Fibroblast of the conjunctiva (primary cell): ENCODE measurements at regions not wholly inside any gene's neighbourhood (a gene's known extent, or its start where the extent isn't known, plus 50 kb on each side); places are given as distances from the start of the nearest gene placed in this dataset.

ENCODE experiments used
- DNase-seq: peaks from one replicate; pipeline ENCODE4 v3.0.0-alpha.2; 2010; ENCODE audit warnings: low read depth

DNA sequence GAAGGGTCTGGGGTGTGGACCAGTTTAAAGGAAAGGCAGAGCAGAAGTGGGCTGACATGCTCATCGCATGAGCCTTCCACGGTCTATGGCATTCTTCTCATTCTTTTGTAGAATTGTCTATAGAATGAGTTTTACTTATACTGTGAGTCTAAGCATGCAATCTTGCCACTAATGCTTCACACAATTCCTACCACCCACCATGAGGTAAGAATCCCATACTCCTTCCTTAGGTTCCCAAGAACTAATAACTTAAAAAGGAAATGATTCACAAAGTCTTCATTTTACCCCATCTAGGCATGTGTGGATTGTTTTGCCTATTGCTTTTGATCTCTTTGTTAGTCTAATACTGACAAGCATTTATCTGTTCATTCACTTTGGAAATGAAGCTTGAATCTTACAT lies 195.2 kb downstream of the LY86 start:
- no peak for DNase-seq

DNA sequence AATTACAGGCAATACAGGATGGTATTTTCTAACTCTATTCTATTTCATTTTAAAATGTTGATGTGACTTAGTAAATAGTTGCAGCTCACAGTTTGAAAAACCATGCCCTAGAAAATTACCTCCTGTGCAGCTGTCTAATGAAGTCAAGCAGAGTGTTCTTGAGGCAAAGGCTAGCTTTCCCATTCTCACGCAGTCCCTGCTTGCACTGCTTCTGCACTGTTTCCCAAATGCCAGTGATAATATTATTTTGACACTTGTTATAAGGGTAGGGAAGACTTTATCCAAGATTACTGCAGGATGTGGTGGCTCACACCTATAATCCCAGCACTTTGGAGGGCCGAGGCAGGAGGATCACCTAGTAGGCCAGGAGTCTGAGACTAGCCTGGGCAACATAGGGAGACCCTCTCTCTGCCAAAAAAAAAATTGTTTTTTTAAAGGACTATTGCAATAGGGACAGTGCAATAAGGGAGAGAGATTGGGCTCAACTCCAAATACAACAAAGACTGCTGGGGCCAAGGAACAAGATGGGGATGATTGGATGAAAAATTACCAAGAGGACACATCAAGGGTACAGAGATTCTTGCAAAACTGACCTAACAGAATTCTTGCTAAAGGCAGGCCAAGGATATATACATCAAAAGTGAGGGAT lies 196.1 kb downstream of the LY86 start:
- DNase-seq: no peak

- no peak for DNase-seq
These were observed 196.6 kb downstream of the LY86 start for GRCh38 chr6:6785163-6785521.

DNA sequence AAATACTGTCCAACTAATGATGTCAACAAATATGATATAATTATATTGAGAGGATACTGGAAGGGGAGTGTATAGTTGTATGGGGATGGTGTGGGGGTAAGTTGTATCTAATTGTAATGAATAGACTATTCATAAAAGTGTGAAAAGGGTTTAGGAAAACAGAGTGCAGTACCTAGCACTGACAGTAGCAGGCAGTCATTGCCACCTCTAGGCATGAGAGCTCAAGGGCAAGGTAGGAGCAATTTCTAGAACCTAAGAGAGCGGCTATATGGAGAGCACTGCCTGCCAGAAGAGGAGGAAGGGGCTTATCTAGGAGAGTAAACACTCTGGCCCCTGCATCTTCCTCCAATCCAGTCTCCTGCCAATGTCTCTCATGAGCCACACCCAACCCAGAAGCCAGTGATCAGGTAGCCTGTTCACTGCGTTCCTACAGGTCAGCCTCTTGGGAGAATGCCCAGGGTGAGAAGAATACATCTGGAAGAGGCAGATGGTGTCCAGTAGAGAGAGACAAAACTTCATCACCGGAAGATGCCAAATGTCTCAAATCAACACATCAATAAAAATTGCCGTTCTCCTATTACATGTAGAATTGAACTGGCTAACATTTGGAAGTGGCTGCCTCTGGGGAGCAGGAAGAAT lies 200.0 kb downstream of the LY86 start:
- DNase-seq: no peak

DNA sequence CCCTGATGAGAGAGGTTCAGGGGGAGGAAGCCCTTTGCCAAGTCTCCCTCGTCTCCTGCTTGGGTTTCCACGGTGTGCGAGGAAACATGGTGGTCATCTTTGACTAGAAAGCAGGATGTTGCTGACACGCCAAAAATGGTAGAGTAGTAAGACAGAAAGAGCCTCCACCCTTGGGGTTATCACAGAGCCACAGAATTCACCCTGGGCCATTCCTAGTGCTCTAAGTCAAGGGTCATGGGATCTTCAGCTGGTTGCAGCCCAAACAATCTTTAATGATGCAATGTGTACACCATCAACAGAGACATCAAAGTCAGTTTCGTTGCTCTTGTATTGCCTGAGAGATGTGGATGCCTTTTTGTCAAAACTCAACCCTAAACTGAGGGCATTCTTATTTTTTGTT lies 201.9 kb downstream of the LY86 start:
- DNase-seq: no peak

DNA sequence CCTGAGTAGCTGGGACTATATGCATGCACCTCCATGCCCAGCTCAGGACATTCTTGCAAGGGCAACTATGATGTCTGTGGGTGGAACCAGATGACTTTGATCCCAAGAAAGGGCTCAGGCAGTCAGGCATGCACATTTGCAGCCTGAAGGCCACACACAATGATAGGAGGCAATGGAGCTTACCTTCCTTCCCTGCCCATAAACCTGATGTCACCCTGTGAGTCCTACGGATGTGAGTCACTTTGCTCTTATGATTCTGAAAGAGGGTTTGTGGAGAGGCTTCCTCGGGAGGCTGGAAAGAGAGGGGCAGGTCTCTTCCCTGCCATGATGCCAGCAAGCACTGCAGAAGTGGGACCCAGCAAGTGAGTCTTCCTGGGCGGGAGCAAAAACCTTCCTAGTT lies 202.4 kb downstream of the LY86 start:
- no peak for DNase-seq

DNA sequence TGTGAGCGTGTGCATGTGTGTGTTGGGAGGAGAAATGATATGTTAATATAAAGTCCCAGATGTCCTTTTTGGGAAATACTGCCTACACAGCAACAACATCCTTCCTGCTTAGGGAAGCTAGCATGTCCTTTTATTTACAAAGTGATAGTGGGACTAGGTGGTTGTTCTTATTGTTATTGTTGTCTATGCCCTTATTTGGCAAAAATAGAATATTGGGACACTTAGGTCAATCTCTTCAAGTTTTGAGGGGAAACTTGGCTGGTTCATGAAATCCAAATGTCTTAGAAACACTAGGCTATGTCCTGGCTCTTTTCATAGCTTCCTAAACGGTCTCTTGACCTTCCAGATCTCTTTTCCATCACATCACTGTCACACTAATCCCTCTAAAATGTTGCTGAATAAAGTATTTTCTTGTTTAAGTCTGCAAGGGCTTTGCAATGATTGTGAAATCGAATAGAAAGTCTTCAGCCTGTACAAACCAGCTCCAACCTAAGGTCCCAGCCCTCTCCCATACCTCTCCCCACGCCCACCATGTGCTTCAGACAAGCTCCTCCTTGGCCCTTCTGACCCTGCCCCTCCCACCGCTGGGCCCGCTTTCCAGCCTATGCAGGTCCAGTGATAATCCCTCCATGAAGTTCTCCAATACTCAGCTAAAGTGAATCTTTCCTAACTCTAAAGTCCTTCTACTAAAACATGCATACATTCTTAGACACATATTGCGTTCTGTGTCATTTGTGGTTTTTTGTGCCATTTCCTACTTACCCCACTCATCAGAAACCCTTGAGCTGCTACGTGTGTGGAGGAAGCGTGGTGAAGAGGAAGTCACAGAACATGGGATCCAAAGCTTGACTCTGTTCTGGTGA lies 205.1 kb downstream of the LY86 start:
- no peak for DNase-seq

GRCh38 chr6:6795393-6795792 lies 206.9 kb downstream of the LY86 start:
- DNase-seq: no peak

DNA sequence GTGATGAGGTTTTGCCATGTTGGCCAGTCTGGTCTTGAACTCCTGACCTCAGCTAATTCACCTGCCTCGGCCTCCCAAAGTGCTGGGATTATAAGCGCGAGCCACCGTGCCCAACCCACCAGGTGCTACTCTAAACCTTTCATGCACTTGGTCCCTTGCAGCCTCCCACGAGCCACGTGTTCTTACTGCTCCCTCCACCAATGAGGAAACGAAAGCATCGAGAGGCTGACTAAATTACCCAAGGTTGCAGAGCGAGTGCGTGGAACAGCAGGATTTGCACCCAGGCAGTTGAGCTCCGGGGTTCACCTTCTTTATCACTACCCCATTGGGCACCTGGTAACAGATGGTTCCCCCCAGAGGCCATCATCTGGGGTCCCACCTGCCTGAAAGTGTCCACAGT lies 208.3 kb downstream of the LY86 start:
- DNase-seq: no peak

GRCh38 chr6:6798448-6798860 lies 209.9 kb downstream of the LY86 start:
- no peak for DNase-seq

- no peak for DNase-seq
These were observed 212.4 kb downstream of the LY86 start for GRCh38 chr6:6801005-6801335.

GRCh38 chr6:6801635-6802218 lies 213.2 kb downstream of the LY86 start:
- DNase-seq: no peak

DNA sequence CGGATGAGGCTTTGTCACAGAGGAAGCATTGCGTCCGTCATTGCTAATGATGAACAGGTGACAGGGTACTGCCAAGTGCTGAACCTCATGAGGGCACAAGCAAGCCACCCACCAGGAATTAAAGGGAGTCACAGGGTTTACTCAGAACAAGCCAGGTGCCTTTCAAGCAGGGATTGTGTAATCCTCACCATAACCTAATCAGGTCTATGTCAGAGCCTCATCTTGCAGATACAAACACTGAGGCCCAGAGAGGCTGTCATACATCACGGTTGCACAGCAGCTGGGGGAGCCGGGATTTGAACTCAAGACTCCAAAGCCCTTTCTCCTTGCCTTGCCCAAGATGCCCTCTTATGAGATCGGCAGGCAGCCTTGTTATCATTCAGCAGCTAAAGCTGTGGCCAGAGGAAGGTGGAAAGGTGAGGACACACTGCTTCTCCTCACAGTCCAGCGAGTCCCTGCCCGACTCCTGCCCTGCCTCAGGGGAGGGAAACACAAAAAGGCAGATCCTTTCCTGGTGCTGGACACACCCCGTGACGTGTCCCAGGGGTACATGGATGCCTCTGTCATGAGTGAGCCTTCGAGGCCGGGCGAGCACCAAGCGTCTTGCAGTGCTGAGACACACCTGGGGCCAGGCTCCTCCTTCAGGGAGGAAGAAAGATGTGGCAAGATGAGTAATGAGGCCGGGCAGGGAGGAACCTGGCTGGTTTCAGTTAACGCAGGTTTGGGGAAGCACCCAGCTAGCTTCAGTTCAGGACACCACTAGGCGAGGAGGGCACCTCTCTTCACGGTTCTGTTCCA lies 214.9 kb downstream of the LY86 start:
- no peak for DNase-seq

DNA sequence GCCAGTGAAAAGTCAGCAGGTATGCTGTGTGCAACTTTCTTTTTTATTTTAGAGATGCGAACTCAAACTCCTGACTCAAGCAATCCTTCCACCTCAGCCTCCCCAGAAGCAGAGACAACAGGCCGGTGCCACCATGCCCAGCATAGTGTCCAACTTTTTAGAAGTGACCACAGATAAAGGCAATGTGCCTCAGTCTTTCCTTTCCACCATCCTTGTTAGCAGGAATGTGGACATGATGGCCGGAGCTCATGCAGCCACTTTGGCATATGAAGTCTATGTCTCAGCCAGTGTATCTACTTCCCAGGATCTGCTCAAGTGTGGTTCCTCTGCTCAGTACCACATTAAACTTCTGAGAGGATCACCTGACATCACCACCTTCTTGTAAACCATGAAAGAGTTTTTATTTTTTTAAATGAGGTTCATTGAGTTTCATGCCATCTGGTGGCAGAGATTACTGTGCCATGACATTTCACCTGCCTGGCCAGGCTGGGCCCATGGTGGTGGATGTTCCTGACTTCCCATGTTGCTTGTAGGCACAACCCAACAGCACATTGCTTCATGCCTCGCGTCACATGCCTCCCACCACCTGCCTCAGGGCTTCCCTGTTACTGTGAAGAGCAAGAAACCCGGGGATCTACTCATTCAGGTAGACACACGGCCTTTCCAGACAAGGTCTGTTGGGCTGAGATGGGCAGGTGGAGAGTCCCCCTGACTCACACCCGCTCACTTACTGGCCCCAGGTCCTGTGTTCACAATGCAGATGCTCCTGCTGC lies 216.5 kb downstream of the LY86 start:
- no peak for DNase-seq

GRCh38 chr6:6806844-6807518 lies 218.5 kb downstream of the LY86 start:
- DNase-seq: no peak

GRCh38 chr6:6808343-6808742 lies 219.8 kb downstream of the LY86 start:
- DNase-seq: no peak

DNA sequence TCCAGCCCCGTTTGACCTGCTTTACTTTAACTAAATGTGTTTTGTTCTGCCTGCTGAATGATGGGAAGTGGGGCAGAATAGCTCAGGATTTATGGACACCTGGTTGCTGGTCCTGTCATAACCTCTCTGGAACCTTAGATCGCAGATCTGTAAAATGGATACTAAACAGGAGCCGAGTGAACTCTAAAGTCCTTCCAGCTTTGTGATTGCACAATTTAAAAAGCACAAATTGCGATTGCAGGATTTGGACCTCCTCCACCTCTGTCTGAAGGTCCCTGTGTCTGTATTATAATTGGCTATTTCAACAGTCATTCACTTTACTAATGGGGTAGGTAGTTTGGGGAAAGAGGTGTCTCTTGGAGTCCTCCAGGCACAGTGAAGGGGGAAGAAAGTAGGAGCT lies 220.4 kb downstream of the LY86 start:
- no peak for DNase-seq

DNA sequence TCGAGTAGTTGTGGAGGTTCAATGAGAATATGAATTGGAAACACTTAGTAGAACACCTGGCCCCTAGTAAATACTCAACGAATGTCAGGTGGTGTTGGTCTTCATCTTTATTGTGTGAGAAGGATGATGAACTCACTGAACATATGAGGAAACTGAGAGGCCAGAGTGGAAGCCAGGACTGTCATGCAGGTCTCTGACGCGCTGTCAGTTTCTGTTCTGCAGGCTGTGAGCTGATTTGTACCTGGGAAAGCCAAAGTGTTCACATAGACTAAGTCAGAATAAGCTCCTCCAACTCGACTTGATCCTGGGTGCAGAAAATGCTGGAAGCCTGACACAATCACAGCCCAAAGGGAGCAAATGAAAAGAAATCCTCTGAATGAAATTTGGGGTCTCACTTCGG lies 222.2 kb downstream of the LY86 start:
- no peak for DNase-seq

- DNase-seq: no peak
These were observed 222.8 kb downstream of the LY86 start for GRCh38 chr6:6811128-6812009.

DNA sequence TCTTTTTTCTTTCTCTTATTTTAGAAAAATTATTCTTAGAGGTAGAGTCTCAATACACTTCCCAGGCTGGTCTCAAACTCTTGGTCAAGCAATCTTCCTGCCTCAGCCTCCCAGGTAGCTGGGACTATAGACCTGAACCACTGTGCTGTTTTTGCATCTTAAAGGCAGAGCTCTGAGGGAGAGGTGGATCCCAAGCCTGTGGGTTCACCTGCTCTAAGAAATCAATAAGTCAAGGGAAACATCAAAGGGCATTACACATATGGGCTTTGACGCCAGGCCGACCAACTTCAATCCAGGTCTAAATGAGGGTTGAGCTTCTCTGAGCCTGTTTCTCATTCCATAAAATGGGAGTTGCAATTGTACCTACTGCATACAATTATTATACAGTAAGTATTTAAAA lies 223.9 kb downstream of the LY86 start:
- DNase-seq: no peak
